ENCODE measurements at regions not wholly inside any gene's neighbourhood (a gene's known extent, or its start where the extent isn't known, plus 50 kb on each side); places are given as distances from the start of the nearest gene placed in this dataset.

- Histone ChIP-seq H4K20me1 (replicated peaks; ENCODE audit: control insufficient read depth, extremely low read depth, insufficient read depth, low read length) (no peaks in the 10 kb centered on the region), H3K4me3 (replicated peaks in 1 of 3; ENCODE audit: insufficient read depth in 1 of 3, low read depth in 1 of 3, low read length in 3 of 3) (no peak overlapping the region), H2AFZ (ENCODE audit: low read depth, low read length) (no peak overlapping the region), H3K4me1 (ENCODE audit: control insufficient read depth, extremely low read depth, insufficient read depth, low read length) (no peaks in the 10 kb centered on the region), H3K9ac (replicated peaks; ENCODE audit: extremely low read depth, insufficient read depth, low read length) (no peak overlapping the region), H3K27me3 (ENCODE audit: control insufficient read depth in 2 of 2, insufficient read depth in 2 of 2, low read length in 2 of 2) (no peaks in the 10 kb centered on the region), H3K9me1 (replicated peaks; ENCODE audit: control insufficient read depth, extremely low read depth, insufficient read depth, low read length) (no peaks in the 10 kb centered on the region), H3K9me3 (replicated peaks; ENCODE audit: control insufficient read depth, insufficient read depth, low read length) (peaks cover 4% of the 10 kb centered on the region), H3K4me2 (ENCODE audit: insufficient read depth, low read length) (no peak overlapping the region), H3K36me3 (ENCODE audit: control insufficient read depth in 2 of 2, extremely low read depth in 1 of 2, insufficient read depth in 2 of 2, low read length in 2 of 2) (no peaks in the 10 kb centered on the region), H3K27ac (ENCODE audit: insufficient read depth, low read depth, low read length) (no peak overlapping the region), H3K79me2 (ENCODE audit: control insufficient read depth, insufficient read depth, low read length) (no peaks in the 10 kb centered on the region)
- intact Hi-C loops (cut with micrococcal nuclease), result no loop called here
- TF ChIP-seq JUN (IDR thresholded peaks at IDR 0.05; ENCODE audit: borderline replicate concordance, insufficient read depth, insufficient read length, low read depth), result no peak
- TF ChIP-seq, protein P1, sequence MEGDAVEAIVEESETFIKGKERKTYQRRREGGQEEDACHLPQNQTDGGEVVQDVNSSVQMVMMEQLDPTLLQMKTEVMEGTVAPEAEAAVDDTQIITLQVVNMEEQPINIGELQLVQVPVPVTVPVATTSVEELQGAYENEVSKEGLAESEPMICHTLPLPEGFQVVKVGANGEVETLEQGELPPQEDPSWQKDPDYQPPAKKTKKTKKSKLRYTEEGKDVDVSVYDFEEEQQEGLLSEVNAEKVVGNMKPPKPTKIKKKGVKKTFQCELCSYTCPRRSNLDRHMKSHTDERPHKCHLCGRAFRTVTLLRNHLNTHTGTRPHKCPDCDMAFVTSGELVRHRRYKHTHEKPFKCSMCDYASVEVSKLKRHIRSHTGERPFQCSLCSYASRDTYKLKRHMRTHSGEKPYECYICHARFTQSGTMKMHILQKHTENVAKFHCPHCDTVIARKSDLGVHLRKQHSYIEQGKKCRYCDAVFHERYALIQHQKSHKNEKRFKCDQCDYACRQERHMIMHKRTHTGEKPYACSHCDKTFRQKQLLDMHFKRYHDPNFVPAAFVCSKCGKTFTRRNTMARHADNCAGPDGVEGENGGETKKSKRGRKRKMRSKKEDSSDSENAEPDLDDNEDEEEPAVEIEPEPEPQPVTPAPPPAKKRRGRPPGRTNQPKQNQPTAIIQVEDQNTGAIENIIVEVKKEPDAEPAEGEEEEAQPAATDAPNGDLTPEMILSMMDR (IDR thresholded peaks at IDR 0.05; ENCODE audit: extremely low read depth in 1 of 2, insufficient read depth in 1 of 2, low read depth in 1 of 2, low read length in 2 of 2), result no peak
- TF ChIP-seq FOS (IDR thresholded peaks at IDR 0.05; ENCODE audit: borderline replicate concordance, insufficient read depth, low read length), result no peak
- TF ChIP-seq POLR2A (IDR thresholded peaks at IDR 0.05; ENCODE audit: low read depth, low read length), result no peak
- TF ChIP-seq EZH2 (IDR thresholded peaks at IDR 0.05; ENCODE audit: borderline replicate concordance, low read depth, low read length, severe bottlenecking), result no peak
- no peak for TF ChIP-seq GATA2 (IDR thresholded peaks at IDR 0.05; ENCODE audit: insufficient read depth, insufficient read length, low read depth, low read length)
- TF ChIP-seq MAX (IDR thresholded peaks at IDR 0.05; ENCODE audit: insufficient read depth, insufficient read length), result no peak
- TF ChIP-seq MYC (IDR thresholded peaks at IDR 0.05; ENCODE audit: low read depth, low read length), result no peak
- no peak for TF ChIP-seq POLR2AphosphoS5 (IDR thresholded peaks at IDR 0.05; ENCODE audit: insufficient read depth, low read depth, low read length)
- no peak for DNase-seq (ENCODE audit: low read depth, low spot score)
- CTCF ChIA-PET, result no interaction called here
- no peak for FAIRE-seq
- POLR2A ChIA-PET, result no interaction called here
- dilution Hi-C loops (cut with MboI; ENCODE audit: extremely low pct_ligation_motif_present, low sequenced_read_pairs), result no loop called here
- BruUV-seq (replicated peaks), result no TSS peak
These were observed 285.7 kb upstream of the ZP4 start for GRCh38 chr1:238176441-238176840.

All from endothelial cell of umbilical vein (primary cell).